KMS-11 (cell line): ENCODE measurements at regions not wholly inside any gene's neighbourhood (a gene's known extent, or its start where the extent isn't known, plus 50 kb on each side); places are given as distances from the start of the nearest gene placed in this dataset.

Source experiments
- H2AFZ ChIP-seq: fragments of 200-600 bp; sonication (generic); 2 replicates; pipeline ENCODE4 v1.6.1; 2016; ENCODE audit warnings: antibody characterized with exemption, mixed run types, low read depth
- H3K27ac ChIP-seq: fragments of 200-600 bp; sonication (generic); 2 replicates; pipeline ENCODE4 v1.6.1; 2016; ENCODE audit warnings: mild to moderate bottlenecking, mixed run types
- H3K27me3 ChIP-seq: fragments of 200-600 bp; sonication (generic); 2 replicates; pipeline ENCODE4 v1.6.1; 2017; ENCODE audit warnings: mild to moderate bottlenecking, low read depth, mixed run types, moderate library complexity; ENCODE audit not compliant: insufficient read depth
- H3K36me3 ChIP-seq: fragments of 200-600 bp; sonication (generic); 2 replicates; pipeline ENCODE4 v1.6.1; 2017; ENCODE audit warnings: mild to moderate bottlenecking, mixed run types; ENCODE audit not compliant: insufficient read depth
- H3K4me1 ChIP-seq: fragments of 200-600 bp; sonication (generic); 2 replicates; pipeline ENCODE4 v1.6.1; 2016; ENCODE audit warnings: mild to moderate bottlenecking, low read depth, mixed run types; ENCODE audit not compliant: poor library complexity, severe bottlenecking
- H3K4me2 ChIP-seq: fragments of 200-600 bp; sonication (generic); 2 replicates; pipeline ENCODE4 v1.7.0; 2016; ENCODE audit warnings: mild to moderate bottlenecking, mixed run types
- H3K4me3 ChIP-seq: fragments of 200-600 bp; sonication (generic); IDR thresholded peaks from 2 replicates; pipeline ENCODE4 v1.6.1; 2017; ENCODE audit warnings: low read depth, low read length, mixed read lengths; ENCODE audit not compliant: insufficient read depth
- H3K79me2 ChIP-seq: fragments of 200-600 bp; sonication (generic); 2 replicates; pipeline ENCODE4 v1.6.1; 2016; ENCODE audit warnings: low read depth, mixed run types; ENCODE audit not compliant: insufficient read depth
- H3K9ac ChIP-seq: fragments of 200-600 bp; sonication (generic); 2 replicates; pipeline ENCODE4 v1.6.1; 2016; ENCODE audit warnings: mild to moderate bottlenecking, mixed run types
- H4K20me1 ChIP-seq: fragments of 200-600 bp; sonication (generic); 2 replicates; pipeline ENCODE4 v1.6.1; 2016; ENCODE audit warnings: mild to moderate bottlenecking, mixed run types; ENCODE audit not compliant: insufficient read depth
- CTCF ChIP-seq: fragments of 200-600 bp; sonication (generic); conservative IDR thresholded peaks from 2 replicates; pipeline ENCODE4 v1.6.1; 2017; ENCODE audit warnings: low read depth, mild to moderate bottlenecking, antibody characterized with exemption, low read length, moderate library complexity, mixed read lengths

GRCh38 chr7:113446791-113447190 lies 328.4 kb upstream of the SMIM30 start:
- no peak for TF ChIP-seq CTCF
- H3K4me3 ChIP-seq, result no peak overlapping the region
- H3K4me2 ChIP-seq, result no peak overlapping the region
- no peak overlapping the region for H2AFZ ChIP-seq
- no peaks in the 10 kb centered on the region for H4K20me1 ChIP-seq
- no peak overlapping the region for H3K9ac ChIP-seq
- no peaks in the 10 kb centered on the region for H3K79me2 ChIP-seq
- H3K27ac ChIP-seq, result no peak overlapping the region
- no peaks in the 10 kb centered on the region for H3K4me1 ChIP-seq
- H3K27me3 ChIP-seq, result no peaks in the 10 kb centered on the region
- no peaks in the 10 kb centered on the region for H3K36me3 ChIP-seq

GRCh38 chr7:113446391-113446790 lies 328.0 kb upstream of the SMIM30 start:
- Histone ChIP-seq H3K27ac (no peak overlapping the region), H3K4me3 (no peak overlapping the region), H3K4me2 (no peak overlapping the region), H3K36me3 (no peaks in the 10 kb centered on the region), H3K27me3 (no peaks in the 10 kb centered on the region), H3K4me1 (no peaks in the 10 kb centered on the region), H3K9ac (no peak overlapping the region), H2AFZ (no peak overlapping the region), H4K20me1 (no peaks in the 10 kb centered on the region), H3K79me2 (no peaks in the 10 kb centered on the region)
- no peak for TF ChIP-seq CTCF

GRCh38 chr7:113444261-113444660 lies 325.9 kb upstream of the SMIM30 start:
- Histone ChIP-seq H3K4me2 (no peak overlapping the region), H3K79me2 (no peaks in the 10 kb centered on the region), H2AFZ (no peak overlapping the region), H3K4me1 (no peaks in the 10 kb centered on the region), H3K4me3 (no peak overlapping the region), H4K20me1 (no peaks in the 10 kb centered on the region), H3K27ac (no peak overlapping the region), H3K36me3 (no peaks in the 10 kb centered on the region), H3K27me3 (no peaks in the 10 kb centered on the region), H3K9ac (no peak overlapping the region)
- TF ChIP-seq CTCF, result no peak

GRCh38 chr7:113440173-113440572 lies 321.8 kb upstream of the SMIM30 start:
- Histone ChIP-seq H3K4me3 (no peak overlapping the region), H3K27ac (no peak overlapping the region), H2AFZ (no peak overlapping the region), H3K9ac (no peak overlapping the region), H3K27me3 (no peaks in the 10 kb centered on the region), H3K4me2 (no peak overlapping the region), H4K20me1 (no peaks in the 10 kb centered on the region), H3K36me3 (no peaks in the 10 kb centered on the region), H3K4me1 (no peaks in the 10 kb centered on the region), H3K79me2 (no peaks in the 10 kb centered on the region)
- TF ChIP-seq CTCF, result no peak

- TF ChIP-seq CTCF, result no peak
- H3K4me2 ChIP-seq, result no peak overlapping the region
These were observed 313.1 kb upstream of the SMIM30 start for GRCh38 chr7:113431406-113431805.

More at GRCh38 chr7:113431406-113431805, 313.1 kb upstream of the SMIM30 start:
- Histone ChIP-seq H3K4me3 (no peak overlapping the region), H3K79me2 (no peaks in the 10 kb centered on the region), H3K9ac (no peak overlapping the region), H3K4me1 (no peaks in the 10 kb centered on the region), H3K27ac (no peak overlapping the region), H2AFZ (no peak overlapping the region), H3K27me3 (no peaks in the 10 kb centered on the region), H3K36me3 (no peaks in the 10 kb centered on the region), H4K20me1 (no peaks in the 10 kb centered on the region)
